Stimulated activated CD4-positive, alpha-beta T cell treated with anti-CD3 and anti-CD28 coated beads, Interleukin-15, amount 100 ng/mL, for 24 hours (primary cell): ENCODE measurements at regions not wholly inside any gene's neighbourhood (a gene's known extent, or its start where the extent isn't known, plus 50 kb on each side); places are given as distances from the start of the nearest gene placed in this dataset.
"Not testable (repeated sequence)": the region's sequence is repeated elsewhere in the genome, so short reads cannot be mapped to it uniquely, and the experiment has no call there.

ENCODE experiments used
- DNase-seq: peaks from one replicate; pipeline ENCODE4 v3.0.0-alpha.2; 2020

- DNase-seq = no peak
Measured at GRCh38 chr9:108441251-108441650, 414.5 kb downstream of the ACTL7B start.

GRCh38 chr9:108439947-108440346, 415.8 kb downstream of the ACTL7B start:
- DNase-seq = no peak

- no peak for DNase-seq
Measured at GRCh38 chr9:108437656-108438055, 418.1 kb downstream of the ACTL7B start.

- DNase-seq = no peak
Measured at GRCh38 chr9:108436448-108436847, 419.3 kb downstream of the ACTL7B start.

- DNase-seq = no peak
Measured at GRCh38 chr9:108434502-108434901, 421.3 kb downstream of the ACTL7B start.

GRCh38 chr9:108434036-108434435, 421.8 kb downstream of the ACTL7B start:
- no peak for DNase-seq

GRCh38 chr9:108430655-108431054, 425.1 kb downstream of the ACTL7B start:
- no peak for DNase-seq

GRCh38 chr9:108427751-108428150, 428.0 kb downstream of the ACTL7B start:
- no peak for DNase-seq

GRCh38 chr9:108426421-108426940, 429.3 kb downstream of the ACTL7B start:
- DNase-seq = not testable (repeated sequence)

- no peak for DNase-seq
Measured at GRCh38 chr9:108423433-108423832, 432.4 kb downstream of the ACTL7B start.

GRCh38 chr9:108419379-108419778, 436.4 kb downstream of the ACTL7B start:
- DNase-seq = no peak

- DNase-seq = no peak
Measured at GRCh38 chr9:108417726-108418125, 438.1 kb downstream of the ACTL7B start.

- no peak for DNase-seq
Measured at GRCh38 chr9:108417312-108417711, 438.5 kb downstream of the ACTL7B start.

GRCh38 chr9:108416324-108416723, 439.5 kb downstream of the ACTL7B start:
- no peak for DNase-seq

- no peak for DNase-seq
Measured at GRCh38 chr9:108413809-108414208, 442.0 kb downstream of the ACTL7B start.

GRCh38 chr9:108412755-108413154, 443.0 kb downstream of the ACTL7B start:
- DNase-seq = peak; percentile 4

GRCh38 chr9:108411632-108412031, 444.2 kb downstream of the ACTL7B start:
- DNase-seq = no peak

- no peak for DNase-seq
Measured at GRCh38 chr9:108410161-108410560, 445.6 kb downstream of the ACTL7B start.

GRCh38 chr9:108400297-108400696, 455.5 kb downstream of the ACTL7B start:
- no peak for DNase-seq

- DNase-seq = no peak
Measured at GRCh38 chr9:108399851-108400250, 455.9 kb downstream of the ACTL7B start.

GRCh38 chr9:108397286-108397685, 458.5 kb downstream of the ACTL7B start:
- DNase-seq = no peak

GRCh38 chr9:108396611-108397010, 459.2 kb downstream of the ACTL7B start:
- no peak for DNase-seq

- no peak for DNase-seq
Measured at GRCh38 chr9:108396193-108396592, 459.6 kb downstream of the ACTL7B start.

GRCh38 chr9:108395421-108395820, 460.4 kb downstream of the ACTL7B start:
- no peak for DNase-seq

GRCh38 chr9:108394726-108395125, 461.1 kb downstream of the ACTL7B start:
- no peak for DNase-seq
